GM21526 (cell line): ENCODE measurements at regions not wholly inside any gene's neighbourhood (a gene's known extent, or its start where the extent isn't known, plus 50 kb on each side); places are given as distances from the start of the nearest gene placed in this dataset.

Experiments
- ATAC-seq: cut with Tn5 transposase; IDR thresholded peaks from one replicate; pipeline ENCODE4 v1.9.1; 2021; ENCODE audit warnings: moderate library complexity; ENCODE audit not compliant: unreplicated experiment, low FRiP score

DNA sequence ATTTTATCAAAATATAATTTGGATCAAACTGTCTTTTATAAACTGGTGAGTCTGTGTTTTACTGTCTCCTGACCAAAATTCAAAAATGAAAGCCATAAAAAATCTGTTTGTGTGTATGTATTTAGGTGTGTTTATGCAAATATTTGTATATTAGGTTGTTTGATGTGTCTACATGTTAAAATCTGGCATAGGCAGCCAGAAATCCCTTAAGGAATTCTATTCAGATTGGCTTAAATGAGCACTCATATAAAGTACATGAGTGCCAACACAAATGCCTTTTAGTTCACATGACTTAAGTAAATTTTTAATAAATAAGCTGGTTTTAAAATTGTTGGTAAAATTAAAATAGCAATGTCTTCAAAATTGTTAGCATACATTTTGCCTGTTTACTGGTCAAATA is 133.3 kb upstream of the GUCY1A2 start:
- no peak for ATAC-seq

DNA sequence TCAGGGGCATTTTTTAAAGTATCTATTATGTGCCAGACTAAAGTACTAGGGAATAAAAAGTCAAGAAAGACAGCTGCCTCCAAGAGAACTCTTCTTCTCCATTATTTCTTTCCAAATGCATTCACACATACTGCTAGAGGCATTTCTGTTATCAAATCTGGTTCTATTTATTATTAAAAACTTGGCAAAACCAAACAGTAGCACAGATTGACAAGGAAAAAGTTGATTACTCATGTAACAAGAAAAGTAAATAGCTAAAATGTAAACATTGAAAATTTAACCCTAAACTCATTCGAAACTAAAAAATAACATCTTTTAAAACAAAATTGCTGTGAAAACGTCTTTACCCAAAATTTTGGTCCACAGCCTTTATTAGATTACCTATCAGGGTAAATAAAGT is 132.9 kb upstream of the GUCY1A2 start:
- no peak for ATAC-seq

DNA sequence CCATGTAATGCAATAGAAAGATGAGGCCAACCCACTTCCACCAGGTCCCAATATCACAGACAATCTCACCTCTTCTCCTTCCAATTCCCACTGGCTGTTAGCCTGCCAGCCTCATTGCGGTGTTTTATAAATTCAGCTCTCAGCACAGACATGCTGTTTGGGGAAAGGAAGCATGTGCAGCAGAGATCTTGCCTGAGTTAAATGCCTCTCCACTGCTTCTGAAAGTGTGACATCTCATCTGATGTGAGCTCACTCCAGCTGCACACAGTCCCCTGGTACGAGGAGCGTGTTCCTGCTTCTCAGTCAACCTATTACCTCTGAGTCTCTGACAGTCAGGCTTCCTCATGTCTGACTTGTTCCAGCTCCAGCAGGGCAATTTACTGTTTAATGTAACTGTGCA is 122.7 kb upstream of the GUCY1A2 start:
- ATAC-seq = no peak

DNA sequence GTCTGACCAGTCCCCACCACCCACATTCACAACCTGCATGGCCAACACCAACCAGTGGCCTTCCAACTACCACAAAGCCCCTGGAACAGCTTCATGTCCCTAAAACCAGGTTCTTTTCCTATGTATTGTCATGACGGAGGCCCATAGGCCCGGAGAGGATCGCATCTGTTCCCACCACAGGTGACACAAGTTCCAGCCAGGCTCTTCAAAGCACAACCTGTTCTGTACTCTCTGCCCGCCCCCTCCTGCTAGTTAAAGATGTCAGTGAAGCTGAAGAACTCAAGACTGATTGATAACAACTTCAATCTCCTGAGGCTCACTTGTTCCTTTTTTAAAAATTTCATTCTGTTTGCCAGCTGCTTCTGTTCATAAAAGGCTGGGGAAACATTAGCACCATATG is 121.1 kb upstream of the GUCY1A2 start:
- no peak for ATAC-seq

DNA sequence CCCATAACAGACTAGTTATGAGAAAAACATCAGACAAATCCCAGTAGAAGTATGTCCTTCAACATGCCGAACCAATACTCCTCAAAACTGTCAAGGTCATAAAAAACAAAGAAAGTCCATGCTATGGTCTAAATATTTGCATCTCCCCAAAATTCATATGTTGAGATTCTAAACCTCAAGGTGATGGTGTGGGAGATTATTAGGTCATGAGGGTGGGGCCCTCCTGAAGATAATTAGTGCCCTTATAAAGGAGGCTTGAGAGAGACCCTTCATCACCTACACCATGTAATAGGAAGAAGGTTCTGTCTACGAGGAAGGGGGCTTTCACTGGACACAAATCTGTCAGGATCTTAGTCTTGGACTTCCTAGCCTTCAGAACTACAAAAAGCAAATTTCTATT is 118.6 kb upstream of the GUCY1A2 start:
- no peak for ATAC-seq

DNA sequence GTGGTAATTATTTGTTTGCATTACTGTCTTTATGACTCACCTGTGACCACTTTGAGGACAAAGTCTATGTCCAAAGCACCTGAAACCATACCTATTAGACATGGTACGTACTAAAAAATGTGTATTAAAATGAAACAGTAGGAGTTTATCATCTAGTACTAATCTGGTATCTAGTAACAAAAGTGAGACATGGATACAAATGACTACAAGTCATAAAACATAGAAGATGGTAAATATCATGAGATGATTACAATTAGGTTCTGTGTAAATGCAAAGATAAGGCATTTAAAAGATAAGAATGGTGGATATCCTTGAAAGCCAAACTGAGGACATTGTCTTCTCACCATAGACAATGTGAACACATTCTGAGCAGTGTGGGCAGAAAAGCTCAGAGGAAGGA is 113.5 kb upstream of the GUCY1A2 start:
- ATAC-seq = no peak

DNA sequence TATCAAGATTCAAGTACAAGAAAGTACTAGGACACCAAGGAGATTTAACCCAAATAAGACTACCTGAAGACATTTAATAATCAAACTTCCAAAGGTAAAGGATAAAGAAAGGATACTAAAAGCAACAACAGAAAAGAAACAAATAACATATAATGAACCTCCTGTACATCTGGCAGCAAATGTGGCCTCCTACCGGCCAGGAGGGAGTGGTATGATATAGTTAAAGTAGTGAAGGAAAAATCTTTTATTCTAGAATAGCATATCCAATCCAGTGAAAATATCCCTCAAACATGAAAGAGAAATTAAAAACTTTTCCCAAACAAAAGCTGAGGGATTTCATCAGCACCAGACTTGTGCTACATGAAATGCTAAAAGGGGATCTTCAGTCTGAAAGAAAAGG is 104.7 kb upstream of the GUCY1A2 start:
- no peak for ATAC-seq

DNA sequence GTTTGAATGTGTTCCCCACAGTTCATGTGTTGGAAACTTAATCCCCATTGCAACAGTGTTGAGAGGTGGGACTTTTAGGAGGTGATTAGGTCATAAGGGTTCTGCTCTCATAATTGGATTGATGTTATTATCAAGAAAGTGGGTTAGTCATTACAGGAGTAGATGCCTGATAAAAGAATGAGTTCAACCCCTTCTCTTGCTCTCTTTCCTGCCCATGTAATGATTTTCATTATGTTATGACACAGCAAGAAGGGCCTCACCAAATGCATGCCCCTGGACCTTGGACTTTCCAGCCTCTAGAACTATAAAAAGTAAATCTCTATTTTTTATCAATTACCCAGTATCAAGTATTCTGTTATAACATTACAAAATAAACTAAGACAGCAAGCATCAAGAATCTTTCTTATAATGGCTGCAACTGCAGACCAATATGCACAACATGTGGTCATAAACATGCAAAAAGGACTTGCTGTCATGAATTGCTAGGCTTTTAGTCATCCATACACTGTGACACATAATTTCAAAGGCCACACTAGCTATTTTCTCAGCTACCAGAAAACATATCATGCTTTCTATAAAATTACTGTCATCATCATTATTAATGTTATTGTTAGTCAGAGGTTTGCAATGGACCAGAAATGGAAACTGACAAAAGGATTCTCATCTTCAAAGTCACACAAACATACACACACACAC is 99.9 kb upstream of the GUCY1A2 start:
- no peak for ATAC-seq

DNA sequence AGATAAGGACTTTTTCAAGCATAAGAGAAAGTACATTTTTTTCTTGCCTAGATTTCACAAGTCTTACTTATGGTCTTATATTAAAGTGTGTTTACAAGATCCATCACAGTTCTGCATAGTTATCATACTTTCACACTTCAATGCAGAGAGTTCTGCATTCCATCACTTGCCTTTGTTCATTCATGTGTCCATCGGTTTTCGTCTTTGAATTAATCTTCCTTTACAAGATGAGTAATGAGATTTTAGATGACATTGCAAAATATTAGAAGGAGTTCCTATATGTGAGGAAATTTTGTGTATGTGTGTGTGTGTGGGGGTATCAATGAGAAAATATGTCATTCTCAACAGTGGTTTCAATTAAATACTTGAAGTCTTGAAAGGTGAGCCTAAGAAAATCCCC is 98.1 kb upstream of the GUCY1A2 start:
- ATAC-seq = no peak

DNA sequence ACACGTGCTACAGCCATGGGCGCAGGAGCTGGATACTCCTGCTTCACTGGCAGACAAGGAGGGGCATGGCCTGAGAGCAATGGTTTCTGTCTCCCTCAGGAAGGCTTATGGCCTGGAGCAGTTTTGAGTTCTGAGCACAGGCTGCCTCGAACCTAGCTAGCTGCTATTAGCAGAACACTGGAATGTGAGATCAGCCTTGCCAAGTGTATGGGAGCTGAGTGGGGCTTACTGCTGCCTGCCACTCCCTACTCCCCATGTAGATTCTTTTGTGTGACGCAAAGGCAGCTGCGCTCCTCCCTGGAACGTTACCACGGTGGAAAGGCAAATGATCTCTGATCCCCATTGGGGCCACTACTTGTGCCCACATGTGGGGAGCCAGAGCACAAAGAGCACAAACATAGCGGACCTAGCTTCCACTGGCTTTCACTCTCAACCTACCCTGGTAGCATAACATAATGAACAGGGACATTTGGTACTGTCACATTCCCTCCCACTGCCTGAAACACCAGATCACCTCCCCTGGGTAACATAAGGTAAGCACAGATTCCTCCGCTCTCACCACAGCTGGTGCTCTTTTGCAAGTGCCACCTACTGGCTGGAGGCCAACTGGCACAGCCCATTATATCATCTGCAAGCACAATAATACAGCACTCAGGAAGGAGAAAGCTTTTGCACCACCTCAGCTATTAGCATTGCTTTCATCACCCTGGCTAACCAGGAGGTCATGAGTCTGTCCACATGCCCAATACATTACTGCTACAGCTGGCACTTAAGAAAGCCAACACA is 84.6 kb upstream of the GUCY1A2 start:
- ATAC-seq = no peak

DNA sequence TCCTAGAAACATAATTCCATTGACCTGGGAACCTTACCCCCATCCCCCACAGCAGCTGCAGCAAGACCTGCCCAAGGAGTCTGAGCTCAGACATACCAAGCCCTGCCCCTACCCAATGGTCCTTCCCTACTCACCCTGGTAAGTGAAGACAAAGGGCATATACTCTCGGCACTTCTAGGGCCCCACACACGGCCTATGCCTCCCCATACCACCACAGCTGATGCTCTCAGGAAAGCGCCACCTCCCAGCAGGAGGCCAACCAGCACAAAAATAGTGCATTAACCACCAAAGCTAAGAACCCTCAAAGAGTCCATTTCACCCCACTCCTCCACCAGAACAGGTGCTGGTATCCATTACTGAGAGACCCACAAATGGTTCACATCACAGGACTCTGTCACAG is 74.4 kb upstream of the GUCY1A2 start:
- ATAC-seq = no peak

DNA sequence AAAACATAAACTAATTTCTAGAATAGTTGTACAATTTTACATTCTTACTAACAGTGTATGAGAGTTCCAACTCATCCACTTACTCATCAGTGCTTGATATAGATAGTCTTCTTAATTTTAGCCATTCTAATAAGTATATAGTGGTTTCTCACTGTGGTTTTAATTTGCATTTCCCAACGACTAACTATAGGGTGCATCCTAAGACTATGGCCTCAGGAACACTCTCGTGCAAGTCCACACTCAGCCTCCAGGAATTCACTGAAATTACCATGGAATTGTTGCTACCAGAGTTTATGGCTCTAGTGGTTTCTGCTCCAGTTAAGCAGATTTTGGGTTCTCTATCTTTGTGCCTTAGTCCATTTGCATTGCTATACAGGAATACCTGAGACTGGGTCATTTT is 60.1 kb upstream of the GUCY1A2 start:
- ATAC-seq = no peak

DNA sequence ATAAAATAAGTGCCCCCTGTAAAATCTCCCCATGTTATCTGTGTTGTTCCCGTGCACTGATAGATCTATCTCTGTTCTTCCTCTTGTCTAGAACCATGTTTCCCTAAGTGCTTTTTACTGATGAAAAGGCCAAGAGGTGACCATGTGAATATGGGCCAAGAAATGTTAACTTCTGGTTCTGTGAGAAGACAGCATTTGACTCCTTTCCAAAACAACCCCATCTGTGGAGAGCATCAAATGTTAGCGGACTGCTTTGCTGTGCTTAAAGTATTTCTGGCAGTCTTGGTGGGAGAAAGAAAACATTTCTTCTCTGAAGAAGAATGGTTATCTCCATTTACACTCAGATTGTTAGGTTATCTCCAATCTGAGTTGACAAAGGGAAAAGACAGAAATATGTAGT is 58.6 kb upstream of the GUCY1A2 start:
- ATAC-seq = no peak

DNA sequence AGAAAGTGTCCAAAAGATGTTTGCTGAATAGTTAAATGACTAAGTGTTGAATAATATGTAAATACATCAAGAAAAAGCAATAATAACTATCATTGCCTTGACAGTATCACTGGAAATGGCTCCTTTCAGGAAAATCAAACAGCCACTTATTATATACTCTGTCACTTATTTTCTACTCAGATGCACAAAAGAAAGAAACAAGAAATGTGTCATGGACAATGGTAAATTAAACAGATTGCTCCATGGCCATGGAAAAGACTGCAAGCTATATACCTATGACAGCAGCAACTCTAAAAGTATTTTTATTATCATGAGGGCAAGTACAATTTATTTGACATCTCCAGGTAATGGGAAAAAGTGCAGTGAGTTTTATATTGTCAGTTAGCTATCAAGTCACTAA is 52.9 kb upstream of the GUCY1A2 start:
- no peak for ATAC-seq
